Neural cell (in vitro differentiated cells): ENCODE measurements at regions not wholly inside any gene's neighbourhood (a gene's known extent, or its start where the extent isn't known, plus 50 kb on each side); places are given as distances from the start of the nearest gene placed in this dataset.

Experiments
- H2AFZ ChIP-seq: fragments of 200-600, 300-800 bp; sonication (generic), shearing (Covaris generic); 2 replicates; pipeline ENCODE4 v1.6.0; 2014; ENCODE audit warnings: low read depth, mild to moderate bottlenecking, antibody characterized with exemption, low read length, moderate library complexity
- H3F3A ChIP-seq: fragments of 200-600 bp; shearing (Covaris generic); 2 replicates; pipeline ENCODE4 v1.6.1; 2016; ENCODE audit warnings: mild to moderate bottlenecking, moderate library complexity, mixed read lengths, antibody characterized with exemption, low read length; ENCODE audit not compliant: insufficient read depth, poor library complexity, severe bottlenecking
- H3K27ac ChIP-seq: fragments of 200-600, 300-800 bp; sonication (generic), shearing (Covaris generic); 2 replicates; pipeline ENCODE4 v1.5.1; 2014; ENCODE audit warnings: mild to moderate bottlenecking, low read length, moderate library complexity
- H3K27me3 ChIP-seq: fragments of 300-800, 200-600 bp; sonication (generic), shearing (Covaris generic); 2 replicates; pipeline ENCODE4 v1.6.0; 2014; ENCODE audit warnings: mild to moderate bottlenecking, low read depth, low read length, moderate library complexity; ENCODE audit not compliant: insufficient read depth
- H3K36me3 ChIP-seq: fragments of 300-800, 200-600 bp; sonication (generic), shearing (Covaris generic); 2 replicates; pipeline ENCODE4 v1.5.1; 2014; ENCODE audit warnings: mild to moderate bottlenecking, antibody characterized with exemption, low read length, moderate library complexity; ENCODE audit not compliant: insufficient read depth
- H3K4me2 ChIP-seq: fragments of 300-800, 200-600 bp; sonication (generic), shearing (Covaris generic); 2 replicates; pipeline ENCODE4 v1.6.0; 2014; ENCODE audit warnings: mild to moderate bottlenecking, low read length
- H3K4me3 ChIP-seq: fragments of 300-800, 200-600 bp; sonication (generic), shearing (Covaris generic); 2 replicates; pipeline ENCODE4 v1.5.1; 2014; ENCODE audit warnings: mild to moderate bottlenecking, low read length, moderate library complexity
- H3K79me2 ChIP-seq: fragments of 200-600 bp; shearing (Covaris generic); replicated peaks from 2 replicates; pipeline ENCODE4 v1.6.0; 2014; ENCODE audit warnings: mild to moderate bottlenecking, low read length, moderate library complexity; ENCODE audit not compliant: insufficient read depth
- H3K9ac ChIP-seq: fragments of 300-800, 200-600 bp; sonication (generic), shearing (Covaris generic); 2 replicates; pipeline ENCODE4 v1.6.1; 2016; ENCODE audit warnings: mild to moderate bottlenecking, low read length, mixed read lengths
- H3K9me2 ChIP-seq: fragments of 200-600 bp; shearing (Covaris generic); 2 replicates; pipeline ENCODE4 v1.6.1; 2016; ENCODE audit warnings: mild to moderate bottlenecking, low read length, mixed read lengths; ENCODE audit not compliant: insufficient read depth
- H3K9me3 ChIP-seq: fragments of 200-600, 300-800 bp; sonication (generic), shearing (Covaris generic); 2 replicates; pipeline ENCODE4 v1.6.1; 2016; ENCODE audit warnings: mild to moderate bottlenecking, mixed run types, low read length, moderate library complexity, mixed read lengths
- H4K20me1 ChIP-seq: fragments of 200-600 bp; shearing (Covaris generic); 2 replicates; pipeline ENCODE4 v1.6.1; 2016; ENCODE audit warnings: mild to moderate bottlenecking, mixed run types; ENCODE audit not compliant: insufficient read depth
- EP300 ChIP-seq: fragments of 450-650 bp; conservative IDR thresholded peaks from 2 replicates; pipeline ENCODE4 v1.6.1; 2014; ENCODE audit warnings: antibody characterized with exemption, mild to moderate bottlenecking, moderate library complexity; ENCODE audit not compliant: poor library complexity, severe bottlenecking
- EZH2 ChIP-seq: fragments of 200-600, 300-800 bp; shearing (Covaris generic), sonication (generic); IDR thresholded peaks from 2 replicates; pipeline ENCODE4 v1.6.1; 2014; ENCODE audit warnings: antibody characterized with exemption, low read length, borderline replicate concordance, mild to moderate bottlenecking; ENCODE audit not compliant: insufficient read depth, poor library complexity, severe bottlenecking
- MXI1 ChIP-seq: fragments of 450-650 bp; conservative IDR thresholded peaks from 2 replicates; pipeline ENCODE4 v1.6.1; 2014; ENCODE audit warnings: antibody characterized with exemption, mild to moderate bottlenecking; ENCODE audit not compliant: poor library complexity, severe bottlenecking
- POLR2AphosphoS5 ChIP-seq: IDR thresholded peaks from 2 replicates; pipeline ENCODE4 v1.6.1; 2012
- RAD21 ChIP-seq: fragments of 450-650 bp; conservative IDR thresholded peaks from 2 replicates; pipeline ENCODE4 v1.6.1; 2014; ENCODE audit warnings: antibody characterized with exemption, mild to moderate bottlenecking, moderate library complexity
- SMC3 ChIP-seq: fragments of 450-650 bp; conservative IDR thresholded peaks from 2 replicates; pipeline ENCODE4 v1.6.1; 2014; ENCODE audit warnings: antibody characterized with exemption, mild to moderate bottlenecking, moderate library complexity; ENCODE audit not compliant: poor library complexity
- TAF1 ChIP-seq: IDR thresholded peaks from 2 replicates; pipeline ENCODE4 v1.6.1; 2012; ENCODE audit warnings: low read depth
- TF ChIP-seq, protein P1 (sequence below): fragments of 450-650 bp; IDR thresholded peaks from 2 replicates; pipeline ENCODE4 v1.5.1; 2014; ENCODE audit warnings: antibody characterized with exemption, mild to moderate bottlenecking, moderate library complexity; ENCODE audit not compliant: poor library complexity, severe bottlenecking
- TF ChIP-seq, protein P2 (sequence below): IDR thresholded peaks from 2 replicates; pipeline ENCODE4 v1.6.1; 2012; ENCODE audit warnings: borderline replicate concordance

DNA sequence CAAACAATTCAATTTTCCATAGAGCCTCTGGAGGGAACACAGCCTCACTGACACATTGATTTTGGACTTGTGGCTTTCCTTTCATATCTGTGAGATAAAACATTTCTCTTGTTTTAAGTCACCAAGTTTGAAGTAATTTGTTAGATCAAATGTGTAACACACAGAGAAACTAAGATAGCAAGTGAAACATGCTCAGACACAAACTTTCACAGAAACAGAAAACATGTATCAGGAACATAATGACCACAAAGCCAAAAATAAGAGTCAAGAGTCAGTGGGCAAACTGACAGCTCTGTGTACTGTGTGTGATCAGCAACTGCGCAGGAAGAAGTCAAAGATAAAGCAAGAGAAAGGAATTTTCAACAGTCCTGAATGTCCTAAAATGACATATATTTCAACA, 1237.5 kb downstream of the AMY1C start:
- Histone ChIP-seq H3K79me2 (no peaks in the 10 kb centered on the region), H3K36me3 (no peaks in the 10 kb centered on the region), H3K9ac (no peak overlapping the region), H3K27ac (no peak overlapping the region), H3F3A (peaks cover 3% of the 10 kb centered on the region), H3K9me3 (no peaks in the 10 kb centered on the region), H3K9me2 (no peaks in the 10 kb centered on the region), H3K27me3 (no peaks in the 10 kb centered on the region), H4K20me1 (no peaks in the 10 kb centered on the region), H3K4me3 (no peak overlapping the region), H2AFZ (no peak overlapping the region), H3K4me2 (no peak overlapping the region)
- TF ChIP-seq POLR2AphosphoS5: no peak
- no peak for TF ChIP-seq EP300
- TF ChIP-seq, protein P1, sequence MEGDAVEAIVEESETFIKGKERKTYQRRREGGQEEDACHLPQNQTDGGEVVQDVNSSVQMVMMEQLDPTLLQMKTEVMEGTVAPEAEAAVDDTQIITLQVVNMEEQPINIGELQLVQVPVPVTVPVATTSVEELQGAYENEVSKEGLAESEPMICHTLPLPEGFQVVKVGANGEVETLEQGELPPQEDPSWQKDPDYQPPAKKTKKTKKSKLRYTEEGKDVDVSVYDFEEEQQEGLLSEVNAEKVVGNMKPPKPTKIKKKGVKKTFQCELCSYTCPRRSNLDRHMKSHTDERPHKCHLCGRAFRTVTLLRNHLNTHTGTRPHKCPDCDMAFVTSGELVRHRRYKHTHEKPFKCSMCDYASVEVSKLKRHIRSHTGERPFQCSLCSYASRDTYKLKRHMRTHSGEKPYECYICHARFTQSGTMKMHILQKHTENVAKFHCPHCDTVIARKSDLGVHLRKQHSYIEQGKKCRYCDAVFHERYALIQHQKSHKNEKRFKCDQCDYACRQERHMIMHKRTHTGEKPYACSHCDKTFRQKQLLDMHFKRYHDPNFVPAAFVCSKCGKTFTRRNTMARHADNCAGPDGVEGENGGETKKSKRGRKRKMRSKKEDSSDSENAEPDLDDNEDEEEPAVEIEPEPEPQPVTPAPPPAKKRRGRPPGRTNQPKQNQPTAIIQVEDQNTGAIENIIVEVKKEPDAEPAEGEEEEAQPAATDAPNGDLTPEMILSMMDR: no peak
- TF ChIP-seq TAF1: no peak
- TF ChIP-seq RAD21: no peak
- TF ChIP-seq, protein P2, sequence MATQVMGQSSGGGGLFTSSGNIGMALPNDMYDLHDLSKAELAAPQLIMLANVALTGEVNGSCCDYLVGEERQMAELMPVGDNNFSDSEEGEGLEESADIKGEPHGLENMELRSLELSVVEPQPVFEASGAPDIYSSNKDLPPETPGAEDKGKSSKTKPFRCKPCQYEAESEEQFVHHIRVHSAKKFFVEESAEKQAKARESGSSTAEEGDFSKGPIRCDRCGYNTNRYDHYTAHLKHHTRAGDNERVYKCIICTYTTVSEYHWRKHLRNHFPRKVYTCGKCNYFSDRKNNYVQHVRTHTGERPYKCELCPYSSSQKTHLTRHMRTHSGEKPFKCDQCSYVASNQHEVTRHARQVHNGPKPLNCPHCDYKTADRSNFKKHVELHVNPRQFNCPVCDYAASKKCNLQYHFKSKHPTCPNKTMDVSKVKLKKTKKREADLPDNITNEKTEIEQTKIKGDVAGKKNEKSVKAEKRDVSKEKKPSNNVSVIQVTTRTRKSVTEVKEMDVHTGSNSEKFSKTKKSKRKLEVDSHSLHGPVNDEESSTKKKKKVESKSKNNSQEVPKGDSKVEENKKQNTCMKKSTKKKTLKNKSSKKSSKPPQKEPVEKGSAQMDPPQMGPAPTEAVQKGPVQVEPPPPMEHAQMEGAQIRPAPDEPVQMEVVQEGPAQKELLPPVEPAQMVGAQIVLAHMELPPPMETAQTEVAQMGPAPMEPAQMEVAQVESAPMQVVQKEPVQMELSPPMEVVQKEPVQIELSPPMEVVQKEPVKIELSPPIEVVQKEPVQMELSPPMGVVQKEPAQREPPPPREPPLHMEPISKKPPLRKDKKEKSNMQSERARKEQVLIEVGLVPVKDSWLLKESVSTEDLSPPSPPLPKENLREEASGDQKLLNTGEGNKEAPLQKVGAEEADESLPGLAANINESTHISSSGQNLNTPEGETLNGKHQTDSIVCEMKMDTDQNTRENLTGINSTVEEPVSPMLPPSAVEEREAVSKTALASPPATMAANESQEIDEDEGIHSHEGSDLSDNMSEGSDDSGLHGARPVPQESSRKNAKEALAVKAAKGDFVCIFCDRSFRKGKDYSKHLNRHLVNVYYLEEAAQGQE: no peak
- TF ChIP-seq SMC3: no peak
- TF ChIP-seq EZH2: no peak

DNA sequence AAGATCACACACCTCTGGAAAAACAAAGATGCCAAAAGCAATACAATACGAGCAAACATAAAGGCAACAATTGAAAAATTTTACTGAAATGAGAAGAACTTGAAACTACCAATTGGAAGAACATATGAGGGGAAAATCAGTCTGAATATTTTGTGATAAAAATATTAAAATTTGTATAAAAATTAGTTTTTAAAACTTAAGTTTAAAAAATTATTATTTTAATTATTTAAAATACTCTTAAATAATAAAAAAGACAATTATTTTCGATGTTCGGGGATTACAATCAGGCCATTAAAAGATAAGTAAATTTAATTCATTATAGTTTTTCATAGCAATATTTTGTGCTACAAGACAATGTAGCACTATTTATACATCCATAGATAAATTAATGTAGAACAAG, 1239.3 kb downstream of the AMY1C start:
- no peaks in the 10 kb centered on the region for H3K27me3 ChIP-seq
- H4K20me1 ChIP-seq: no peaks in the 10 kb centered on the region
- H2AFZ ChIP-seq: no peak overlapping the region
- H3K36me3 ChIP-seq: no peaks in the 10 kb centered on the region
- H3K9me3 ChIP-seq: no peaks in the 10 kb centered on the region
- H3K9ac ChIP-seq: no peak overlapping the region
- no peak overlapping the region for H3K27ac ChIP-seq
- no peaks in the 10 kb centered on the region for H3K9me2 ChIP-seq
- H3K4me3 ChIP-seq: no peak overlapping the region
- H3K4me2 ChIP-seq: no peak overlapping the region
- peaks cover 5% of the 10 kb centered on the region for H3F3A ChIP-seq
- H3K79me2 ChIP-seq: no peaks in the 10 kb centered on the region
- no peak for TF ChIP-seq EP300

DNA sequence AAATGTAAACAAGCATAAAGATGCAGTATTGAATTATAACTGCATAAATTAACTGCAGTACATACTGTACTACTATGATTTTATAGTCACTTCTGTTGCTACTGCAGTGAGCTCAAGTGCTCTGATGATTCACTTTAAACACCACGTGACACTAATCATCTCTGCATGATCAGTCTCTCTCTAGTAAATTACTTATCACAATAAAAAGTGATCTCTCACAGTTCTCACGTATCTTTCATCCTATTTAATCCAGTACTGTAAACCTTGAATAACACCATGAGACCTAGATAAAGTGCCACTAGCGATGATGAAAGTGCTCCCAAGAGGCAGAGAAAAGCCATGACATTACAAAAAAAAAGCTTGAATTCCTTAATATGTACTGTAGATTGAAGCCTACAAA, 1242.0 kb downstream of the AMY1C start:
- no peaks in the 10 kb centered on the region for H3K27me3 ChIP-seq
- H3K9ac ChIP-seq: no peak overlapping the region
- H3K27ac ChIP-seq: peak overlapping the region; percentile 67
- H3K79me2 ChIP-seq: no peaks in the 10 kb centered on the region
- no peak overlapping the region for H2AFZ ChIP-seq
- no peaks in the 10 kb centered on the region for H3K9me3 ChIP-seq
- peaks cover 5% of the 10 kb centered on the region for H3F3A ChIP-seq
- no peaks in the 10 kb centered on the region for H3K36me3 ChIP-seq
- no peaks in the 10 kb centered on the region for H3K9me2 ChIP-seq
- peak overlapping the region; percentile 35 for H3K4me3 ChIP-seq
- TF ChIP-seq, protein P2: peak; percentile 79
- TF ChIP-seq MXI1 (no peak), TAF1 (no peak), EZH2 (no peak), SMC3 (no peak), POLR2AphosphoS5 (peak; percentile 95), EP300 (peak; percentile 94), RAD21 (peak; percentile 31)
- TF ChIP-seq, protein P1: no peak
- no peaks in the 10 kb centered on the region for H4K20me1 ChIP-seq
- peak overlapping the region; percentile 62 for H3K4me2 ChIP-seq
